WERI-Rb-1 (cell line): ENCODE measurements at regions not wholly inside any gene's neighbourhood (a gene's known extent, or its start where the extent isn't known, plus 50 kb on each side); places are given as distances from the start of the nearest gene placed in this dataset.

Source experiments
- DNase-seq: peaks from one replicate; pipeline ENCODE4 v3.0.0-alpha.2; 2020
- H3K27ac ChIP-seq: fragments of 250-450 bp; sonication (Bioruptor Pico); 2 replicates; pipeline ENCODE4 v1.5.1; 2020; ENCODE audit warnings: mild to moderate bottlenecking, moderate library complexity
- H3K27me3 ChIP-seq: fragments of 250-450 bp; sonication (Bioruptor Pico); 2 replicates; pipeline ENCODE4 v1.5.1; 2021; ENCODE audit warnings: mild to moderate bottlenecking, low read depth, moderate library complexity; ENCODE audit not compliant: insufficient read depth, severe bottlenecking
- H3K36me3 ChIP-seq: fragments of 250-450 bp; sonication (Bioruptor Pico); 2 replicates; pipeline ENCODE4 v1.5.1; 2020; ENCODE audit warnings: mild to moderate bottlenecking, moderate library complexity
- H3K4me3 ChIP-seq: 2 replicates; pipeline ENCODE4 v1.5.1; 2011; ENCODE audit warnings: low read depth, mild to moderate bottlenecking, control low read depth, low read length
- H3K9me3 ChIP-seq: fragments of 250-450 bp; sonication (Bioruptor Pico); 2 replicates; pipeline ENCODE4 v1.5.1; 2021; ENCODE audit warnings: mild to moderate bottlenecking, moderate library complexity; ENCODE audit not compliant: severe bottlenecking
- CTCF ChIP-seq: IDR thresholded peaks from 2 replicates; pipeline ENCODE4 v1.5.1; 2011; ENCODE audit warnings: low read depth, mild to moderate bottlenecking, control low read depth, inconsistent platforms, low read length

GRCh38 chr2:150143087-150143536, 344.4 kb downstream of the RND3 start:
- Histone ChIP-seq H3K9me3 (peaks cover 9% of the 10 kb centered on the region), H3K27me3 (no peaks in the 10 kb centered on the region), H3K4me3 (no peak overlapping the region), H3K36me3 (no peaks in the 10 kb centered on the region), H3K27ac (no peak overlapping the region)
- no peak for TF ChIP-seq CTCF
- DNase-seq = no peak

GRCh38 chr2:150142561-150142960, 344.9 kb downstream of the RND3 start:
- Histone ChIP-seq H3K36me3 (no peaks in the 10 kb centered on the region), H3K9me3 (peaks cover 9% of the 10 kb centered on the region)

GRCh38 chr2:150141226-150142001, 346.1 kb downstream of the RND3 start:
- no peak for DNase-seq
- Histone ChIP-seq H3K9me3 (peaks cover under 1% of the 10 kb centered on the region), H3K36me3 (no peaks in the 10 kb centered on the region), H3K27ac (no peak overlapping the region), H3K27me3 (no peaks in the 10 kb centered on the region), H3K4me3 (no peak overlapping the region)
- TF ChIP-seq CTCF = no peak

More at GRCh38 chr2:150142561-150142960, 344.9 kb downstream of the RND3 start:
- Histone ChIP-seq H3K27me3 (no peaks in the 10 kb centered on the region), H3K4me3 (no peak overlapping the region), H3K27ac (no peak overlapping the region)
- no peak for TF ChIP-seq CTCF
- no peak for DNase-seq

- Histone ChIP-seq H3K27me3 (no peaks in the 10 kb centered on the region), H3K9me3 (no peaks in the 10 kb centered on the region), H3K36me3 (no peaks in the 10 kb centered on the region), H3K27ac (no peak overlapping the region), H3K4me3 (no peak overlapping the region)
- DNase-seq = no peak
- no peak for TF ChIP-seq CTCF
Measured at GRCh38 chr2:150140777-150141176, 346.7 kb downstream of the RND3 start.

GRCh38 chr2:150138587-150138986, 348.9 kb downstream of the RND3 start:
- no peak for DNase-seq
- no peak for TF ChIP-seq CTCF
- Histone ChIP-seq H3K27ac (no peak overlapping the region), H3K4me3 (no peak overlapping the region), H3K9me3 (no peaks in the 10 kb centered on the region), H3K36me3 (no peaks in the 10 kb centered on the region), H3K27me3 (no peaks in the 10 kb centered on the region)
